Testis (tissue), 2 donors: ENCODE measurements at regions not wholly inside any gene's neighbourhood (a gene's known extent, or its start where the extent isn't known, plus 50 kb on each side); places are given as distances from the start of the nearest gene placed in this dataset.

Experiments used
- CTCF ChIP-seq, 3 experiments: fragments of 450-650 bp in 2 of 3; fragments of 200-600 bp in 1 of 3; sonication (generic) in 1 of 3; IDR thresholded peaks; one replicate each; pipeline ENCODE4 v1.5.1; 2016 to 2019; ENCODE audit warnings: antibody characterized with exemption in 3 of 3, mild to moderate bottlenecking in 2 of 3, moderate library complexity in 1 of 3
- POLR2A ChIP-seq: fragments of 450-650 bp; IDR thresholded peaks from one replicate; pipeline ENCODE4 v1.6.1; 2017; ENCODE audit warnings: antibody characterized with exemption, mild to moderate bottlenecking, moderate library complexity

- TF ChIP-seq CTCF (IDR thresholded peaks at IDR 0.05) (no peak), POLR2A (no peak)
Measured at GRCh38 chr13:44252938-44253337, 120.7 kb upstream of the SERP2 start.
